Parathyroid adenoma (tissue), 2 donors: ENCODE measurements at regions not wholly inside any gene's neighbourhood (a gene's known extent, or its start where the extent isn't known, plus 50 kb on each side); places are given as distances from the start of the nearest gene placed in this dataset.

Experiments used
- H2AFZ ChIP-seq: fragments of 300-600 bp; sonication (generic); one replicate; pipeline ENCODE4 v1.7.0; 2017; ENCODE audit warnings: antibody characterized with exemption, mild to moderate bottlenecking
- H3K27ac ChIP-seq: fragments of 300-600 bp; sonication (generic); one replicate; pipeline ENCODE4 v1.7.0; 2017
- H3K27me3 ChIP-seq: fragments of 300-600 bp; sonication (generic); one replicate; pipeline ENCODE4 v1.7.0; 2017; ENCODE audit warnings: low read length; ENCODE audit not compliant: control insufficient read depth, insufficient read depth
- H3K36me3 ChIP-seq: fragments of 300-600 bp; sonication (generic); one replicate; pipeline ENCODE4 v1.7.0; 2017; ENCODE audit warnings: low read length; ENCODE audit not compliant: control insufficient read depth, insufficient read depth
- H3K4me1 ChIP-seq: fragments of 300-600 bp; sonication (generic); one replicate; pipeline ENCODE4 v1.7.0; 2017; ENCODE audit warnings: control low read depth
- H3K4me2 ChIP-seq: fragments of 300-600 bp; sonication (generic); one replicate; pipeline ENCODE4 v1.7.0; 2017; ENCODE audit warnings: low read length
- H3K4me3 ChIP-seq: fragments of 300-600 bp; sonication (generic); one replicate; pipeline ENCODE4 v1.7.0; 2017; ENCODE audit warnings: low read depth, low read length
- H3K79me2 ChIP-seq: fragments of 300-600 bp; sonication (generic); one replicate; pipeline ENCODE4 v1.7.0; 2017; ENCODE audit warnings: control low read depth
- H3K9ac ChIP-seq: fragments of 300-600 bp; sonication (generic); one replicate; pipeline ENCODE4 v1.7.0; 2017; ENCODE audit warnings: mild to moderate bottlenecking
- H3K9me3 ChIP-seq: fragments of 300-600 bp; sonication (generic); one replicate; pipeline ENCODE4 v1.7.0; 2017; ENCODE audit warnings: low read length; ENCODE audit not compliant: control insufficient read depth
- TF ChIP-seq, protein P1 (sequence below): fragments of 300-600 bp; sonication (generic); IDR thresholded peaks from one replicate; pipeline ENCODE4 v1.7.0; 2017; ENCODE audit warnings: antibody characterized with exemption, mild to moderate bottlenecking
- donor health status: primary hyperparathyroidism.

DNA sequence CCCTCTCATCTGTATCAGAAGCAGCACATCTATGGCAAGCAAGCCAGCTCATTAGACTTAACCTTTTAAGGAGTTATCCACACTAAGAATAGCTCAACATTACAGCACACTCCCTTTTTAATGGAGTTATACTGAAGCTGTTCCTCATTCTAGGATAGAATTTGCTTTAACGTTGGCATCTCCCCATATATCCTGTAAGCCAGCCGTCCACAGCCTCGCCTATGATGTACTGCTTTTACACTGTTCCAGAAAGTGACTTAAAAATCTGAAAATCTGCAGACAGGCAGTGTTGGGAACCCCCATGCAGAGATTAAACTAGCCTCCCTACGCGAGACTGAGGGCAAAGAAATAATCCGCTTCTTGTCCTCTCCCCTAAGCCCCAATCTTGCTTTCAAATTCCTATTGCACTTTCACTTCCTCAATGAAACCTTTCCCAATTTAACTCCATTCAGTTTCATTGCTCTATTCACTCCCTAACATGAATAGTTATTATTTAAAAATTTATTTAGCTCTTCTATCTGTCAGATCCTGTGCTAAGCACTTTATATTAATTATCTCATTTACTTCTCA is 225.0 kb downstream of the BLID start:
- no peaks in the 10 kb centered on the region for H3K36me3 ChIP-seq
- H3K9ac ChIP-seq = no peak overlapping the region
- TF ChIP-seq, protein P1, sequence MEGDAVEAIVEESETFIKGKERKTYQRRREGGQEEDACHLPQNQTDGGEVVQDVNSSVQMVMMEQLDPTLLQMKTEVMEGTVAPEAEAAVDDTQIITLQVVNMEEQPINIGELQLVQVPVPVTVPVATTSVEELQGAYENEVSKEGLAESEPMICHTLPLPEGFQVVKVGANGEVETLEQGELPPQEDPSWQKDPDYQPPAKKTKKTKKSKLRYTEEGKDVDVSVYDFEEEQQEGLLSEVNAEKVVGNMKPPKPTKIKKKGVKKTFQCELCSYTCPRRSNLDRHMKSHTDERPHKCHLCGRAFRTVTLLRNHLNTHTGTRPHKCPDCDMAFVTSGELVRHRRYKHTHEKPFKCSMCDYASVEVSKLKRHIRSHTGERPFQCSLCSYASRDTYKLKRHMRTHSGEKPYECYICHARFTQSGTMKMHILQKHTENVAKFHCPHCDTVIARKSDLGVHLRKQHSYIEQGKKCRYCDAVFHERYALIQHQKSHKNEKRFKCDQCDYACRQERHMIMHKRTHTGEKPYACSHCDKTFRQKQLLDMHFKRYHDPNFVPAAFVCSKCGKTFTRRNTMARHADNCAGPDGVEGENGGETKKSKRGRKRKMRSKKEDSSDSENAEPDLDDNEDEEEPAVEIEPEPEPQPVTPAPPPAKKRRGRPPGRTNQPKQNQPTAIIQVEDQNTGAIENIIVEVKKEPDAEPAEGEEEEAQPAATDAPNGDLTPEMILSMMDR = no peak
- no peak overlapping the region for H3K4me3 ChIP-seq
- no peak overlapping the region for H3K27ac ChIP-seq
- H3K4me1 ChIP-seq = no peaks in the 10 kb centered on the region
- no peaks in the 10 kb centered on the region for H3K79me2 ChIP-seq
- no peak overlapping the region for H3K4me2 ChIP-seq
- H3K27me3 ChIP-seq = no peaks in the 10 kb centered on the region
- H2AFZ ChIP-seq = no peak overlapping the region
- H3K9me3 ChIP-seq = no peaks in the 10 kb centered on the region

DNA sequence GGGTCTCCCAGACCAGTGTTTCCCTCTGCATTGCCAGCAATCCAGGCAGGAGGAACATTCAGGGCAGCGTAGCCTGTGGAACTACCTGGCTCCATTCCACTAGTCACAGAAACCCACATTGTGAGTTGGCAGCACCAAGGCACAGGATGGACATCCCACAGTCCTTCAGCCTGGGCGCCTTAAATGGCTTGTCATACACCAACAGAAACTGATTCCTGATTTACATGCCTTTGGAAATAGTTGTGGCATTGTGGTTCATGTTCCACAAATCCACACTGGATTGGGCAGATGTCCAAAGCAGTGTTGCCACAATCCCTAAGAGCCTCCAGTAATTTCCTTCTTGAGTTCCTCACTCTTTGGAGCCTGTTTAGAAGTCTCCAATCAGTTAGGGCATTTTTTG is 225.6 kb downstream of the BLID start:
- Histone ChIP-seq H3K4me3 (no peak overlapping the region), H3K4me1 (no peaks in the 10 kb centered on the region), H3K9me3 (no peaks in the 10 kb centered on the region), H3K79me2 (no peaks in the 10 kb centered on the region), H3K27ac (no peak overlapping the region), H3K36me3 (no peaks in the 10 kb centered on the region), H3K27me3 (no peaks in the 10 kb centered on the region), H3K4me2 (no peak overlapping the region), H2AFZ (no peak overlapping the region), H3K9ac (no peak overlapping the region)
- TF ChIP-seq, protein P1 = no peak

DNA sequence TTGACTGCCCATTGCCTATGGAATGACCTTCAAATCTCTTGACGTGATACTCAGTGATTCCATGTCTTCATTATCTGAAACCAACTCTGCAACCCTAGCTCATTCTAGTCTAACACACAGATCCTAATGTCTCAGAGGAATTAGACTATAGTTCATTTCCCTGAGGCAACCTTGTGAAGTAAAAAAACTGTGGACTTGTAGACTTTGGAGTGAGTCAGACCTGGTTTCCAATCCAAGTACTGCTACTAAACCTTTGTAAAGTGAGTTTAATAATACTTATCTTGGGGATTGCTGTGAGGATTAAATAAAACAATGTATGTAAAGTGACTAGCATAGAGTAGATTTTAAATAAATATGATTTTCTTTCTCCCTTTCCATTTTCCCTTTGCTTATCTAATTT is 226.1 kb downstream of the BLID start:
- Histone ChIP-seq H3K9me3 (no peaks in the 10 kb centered on the region), H3K4me2 (no peak overlapping the region), H3K79me2 (no peaks in the 10 kb centered on the region), H3K36me3 (no peaks in the 10 kb centered on the region), H3K27me3 (no peaks in the 10 kb centered on the region), H2AFZ (no peak overlapping the region), H3K4me1 (no peaks in the 10 kb centered on the region), H3K27ac (no peak overlapping the region), H3K9ac (no peak overlapping the region), H3K4me3 (no peak overlapping the region)
- TF ChIP-seq, protein P1 = no peak

DNA sequence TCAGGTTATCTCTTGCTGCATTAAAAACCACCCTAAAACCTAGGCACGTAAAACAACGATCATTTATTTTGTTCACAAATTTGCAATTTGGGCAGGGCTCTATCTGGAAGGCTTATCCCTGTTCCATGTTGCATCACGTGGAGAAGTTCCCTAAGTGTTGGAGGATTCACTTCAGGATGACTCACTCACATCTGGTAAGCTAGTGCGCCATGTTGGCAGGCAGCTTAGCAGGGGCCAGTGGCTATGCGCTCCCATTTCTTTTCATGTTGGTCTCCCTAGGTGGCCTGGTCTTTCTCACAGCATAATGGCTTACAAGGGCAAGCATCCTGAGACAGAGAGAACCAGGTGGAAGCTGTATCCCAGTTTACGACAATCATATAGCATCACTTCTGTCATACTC is 226.8 kb downstream of the BLID start:
- TF ChIP-seq, protein P1 = no peak
- Histone ChIP-seq H3K4me3 (no peak overlapping the region), H3K36me3 (no peaks in the 10 kb centered on the region), H3K4me1 (no peaks in the 10 kb centered on the region), H3K27me3 (no peaks in the 10 kb centered on the region), H3K27ac (no peak overlapping the region), H3K9me3 (no peaks in the 10 kb centered on the region), H2AFZ (no peak overlapping the region), H3K4me2 (no peak overlapping the region), H3K79me2 (no peaks in the 10 kb centered on the region), H3K9ac (no peak overlapping the region)

DNA sequence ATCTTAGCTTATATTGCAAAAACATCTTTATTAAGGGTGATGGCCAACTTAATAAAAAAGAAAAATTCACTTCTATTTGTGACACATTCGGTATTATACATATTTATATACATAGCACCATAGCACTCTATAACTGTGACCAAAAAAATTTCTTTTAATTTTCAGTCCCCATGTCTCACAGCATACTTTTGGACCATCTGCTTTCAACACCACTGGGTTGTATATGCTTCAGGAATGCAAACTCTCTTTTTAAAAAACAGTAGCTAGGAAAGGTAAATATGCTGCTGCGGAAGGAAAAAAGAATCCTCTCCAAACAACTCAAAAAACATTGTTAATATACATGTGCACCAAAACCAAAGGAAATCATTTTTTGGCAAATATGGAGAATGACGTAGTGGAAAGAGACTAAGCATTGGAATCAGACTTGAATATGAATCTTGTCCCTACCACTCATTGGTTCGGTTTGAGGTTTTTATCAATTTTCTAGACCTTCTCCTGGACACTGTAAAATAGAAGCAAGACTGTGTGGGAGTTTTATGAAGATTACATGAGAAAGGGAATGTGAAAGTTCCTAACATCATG is 227.9 kb downstream of the BLID start:
- Histone ChIP-seq H2AFZ (no peak overlapping the region), H3K27ac (no peak overlapping the region), H3K4me2 (no peak overlapping the region), H3K9ac (no peak overlapping the region), H3K27me3 (no peaks in the 10 kb centered on the region), H3K4me3 (no peak overlapping the region), H3K79me2 (no peaks in the 10 kb centered on the region), H3K4me1 (no peaks in the 10 kb centered on the region), H3K9me3 (no peaks in the 10 kb centered on the region), H3K36me3 (no peaks in the 10 kb centered on the region)
- TF ChIP-seq, protein P1 = no peak
